WTC11 (cell line): ENCODE measurements at regions not wholly inside any gene's neighbourhood (a gene's known extent, or its start where the extent isn't known, plus 50 kb on each side); places are given as distances from the start of the nearest gene placed in this dataset.

Experiments
- JAZF1 ChIP-seq: fragments of 250-450 bp; sonication (Bioruptor Pico); IDR thresholded peaks from 2 replicates; pipeline ENCODE4 v1.9.0; 2021; ENCODE audit warnings: moderate library complexity, mild to moderate bottlenecking, inconsistent platforms
- NFYB ChIP-seq: sonication (generic); formaldehyde crosslinking; conservative IDR thresholded peaks from 2 replicates; pipeline ENCODE4 v1.8.0; 2022; ENCODE audit warnings: low read depth, missing genetic modification reagents
- SP1 ChIP-seq: sonication (generic); formaldehyde crosslinking; conservative IDR thresholded peaks from 2 replicates; pipeline ENCODE4 v1.8.1; 2022; ENCODE audit warnings: missing genetic modification reagents
- ZNF138 ChIP-seq: sonication (generic); formaldehyde crosslinking; conservative IDR thresholded peaks from 2 replicates; pipeline ENCODE4 v1.8.1; 2022; ENCODE audit warnings: mild to moderate bottlenecking, moderate library complexity, missing genetic modification reagents
- ZNF219 ChIP-seq: sonication (generic); formaldehyde crosslinking; IDR thresholded peaks from 2 replicates; pipeline ENCODE4 v1.8.0; 2023; ENCODE audit warnings: missing genetic modification reagents, mild to moderate bottlenecking, borderline replicate concordance
- ZNF232 ChIP-seq: sonication (generic); formaldehyde crosslinking; IDR thresholded peaks from 2 replicates; pipeline ENCODE4 v1.8.0; 2022; ENCODE audit warnings: mild to moderate bottlenecking, missing genetic modification reagents
- ZNF263 ChIP-seq: sonication (generic); formaldehyde crosslinking; IDR thresholded peaks from 2 replicates; pipeline ENCODE4 v1.8.1; 2022; ENCODE audit warnings: low read depth, mild to moderate bottlenecking, moderate library complexity, missing genetic modification reagents
- ZNF396 ChIP-seq: fragments of 250-450 bp; sonication (Bioruptor Pico); IDR thresholded peaks from 2 replicates; pipeline ENCODE4 v1.8.0; 2021; ENCODE audit warnings: mild to moderate bottlenecking, moderate library complexity, borderline replicate concordance
- TF ChIP-seq, protein P1 (sequence below): sonication (generic); formaldehyde crosslinking; IDR thresholded peaks from 2 replicates; pipeline ENCODE4 v1.8.0; 2023; ENCODE audit warnings: missing genetic modification reagents, mild to moderate bottlenecking, borderline replicate concordance
- TF ChIP-seq, protein P2 (sequence below): sonication (generic); formaldehyde crosslinking; IDR thresholded peaks from 2 replicates; pipeline ENCODE4 v1.8.0; 2022; ENCODE audit warnings: missing genetic modification reagents
- TF ChIP-seq, protein P3 (sequence below): fragments of 250-450 bp; sonication (Bioruptor Pico); IDR thresholded peaks from 2 replicates; pipeline ENCODE4 v1.9.0; 2021; ENCODE audit warnings: mild to moderate bottlenecking
- TF ChIP-seq, protein P4 (sequence below): fragments of 250-450 bp; sonication (Bioruptor Pico); IDR thresholded peaks from 2 replicates; pipeline ENCODE4 v1.9.0; 2021; ENCODE audit warnings: moderate library complexity, mild to moderate bottlenecking, inconsistent platforms, borderline replicate concordance
- TF ChIP-seq, protein P5 (sequence below): fragments of 200-600 bp; IDR thresholded peaks from 2 replicates; pipeline ENCODE4 v1.8.0; 2022; ENCODE audit warnings: antibody characterized with exemption
- TF ChIP-seq, protein P6 (sequence below): sonication (generic); formaldehyde crosslinking; IDR thresholded peaks from 2 replicates; pipeline ENCODE4 v1.8.0; 2022; ENCODE audit warnings: mild to moderate bottlenecking, missing genetic modification reagents

DNA sequence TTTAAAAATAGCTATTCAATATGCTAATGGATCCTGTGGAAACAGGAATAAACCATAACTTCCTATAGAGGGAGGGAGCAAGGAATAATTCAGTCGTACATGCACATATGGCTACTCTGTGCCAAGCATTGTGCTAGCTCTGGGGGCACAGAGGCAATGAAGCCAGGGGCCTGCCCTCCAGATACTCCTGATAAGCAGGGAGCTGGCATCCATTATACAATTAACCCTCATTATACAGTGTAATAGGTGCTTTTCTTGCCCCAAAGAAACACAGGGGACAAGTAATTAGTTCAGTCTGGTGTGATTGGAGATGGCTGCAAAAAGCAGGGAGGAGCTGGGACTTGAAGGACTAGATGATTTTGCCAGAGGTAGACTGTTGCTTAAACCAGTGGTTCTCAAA, 200.4 kb downstream of the SREK1 start (continued):
- TF ChIP-seq, protein P1, sequence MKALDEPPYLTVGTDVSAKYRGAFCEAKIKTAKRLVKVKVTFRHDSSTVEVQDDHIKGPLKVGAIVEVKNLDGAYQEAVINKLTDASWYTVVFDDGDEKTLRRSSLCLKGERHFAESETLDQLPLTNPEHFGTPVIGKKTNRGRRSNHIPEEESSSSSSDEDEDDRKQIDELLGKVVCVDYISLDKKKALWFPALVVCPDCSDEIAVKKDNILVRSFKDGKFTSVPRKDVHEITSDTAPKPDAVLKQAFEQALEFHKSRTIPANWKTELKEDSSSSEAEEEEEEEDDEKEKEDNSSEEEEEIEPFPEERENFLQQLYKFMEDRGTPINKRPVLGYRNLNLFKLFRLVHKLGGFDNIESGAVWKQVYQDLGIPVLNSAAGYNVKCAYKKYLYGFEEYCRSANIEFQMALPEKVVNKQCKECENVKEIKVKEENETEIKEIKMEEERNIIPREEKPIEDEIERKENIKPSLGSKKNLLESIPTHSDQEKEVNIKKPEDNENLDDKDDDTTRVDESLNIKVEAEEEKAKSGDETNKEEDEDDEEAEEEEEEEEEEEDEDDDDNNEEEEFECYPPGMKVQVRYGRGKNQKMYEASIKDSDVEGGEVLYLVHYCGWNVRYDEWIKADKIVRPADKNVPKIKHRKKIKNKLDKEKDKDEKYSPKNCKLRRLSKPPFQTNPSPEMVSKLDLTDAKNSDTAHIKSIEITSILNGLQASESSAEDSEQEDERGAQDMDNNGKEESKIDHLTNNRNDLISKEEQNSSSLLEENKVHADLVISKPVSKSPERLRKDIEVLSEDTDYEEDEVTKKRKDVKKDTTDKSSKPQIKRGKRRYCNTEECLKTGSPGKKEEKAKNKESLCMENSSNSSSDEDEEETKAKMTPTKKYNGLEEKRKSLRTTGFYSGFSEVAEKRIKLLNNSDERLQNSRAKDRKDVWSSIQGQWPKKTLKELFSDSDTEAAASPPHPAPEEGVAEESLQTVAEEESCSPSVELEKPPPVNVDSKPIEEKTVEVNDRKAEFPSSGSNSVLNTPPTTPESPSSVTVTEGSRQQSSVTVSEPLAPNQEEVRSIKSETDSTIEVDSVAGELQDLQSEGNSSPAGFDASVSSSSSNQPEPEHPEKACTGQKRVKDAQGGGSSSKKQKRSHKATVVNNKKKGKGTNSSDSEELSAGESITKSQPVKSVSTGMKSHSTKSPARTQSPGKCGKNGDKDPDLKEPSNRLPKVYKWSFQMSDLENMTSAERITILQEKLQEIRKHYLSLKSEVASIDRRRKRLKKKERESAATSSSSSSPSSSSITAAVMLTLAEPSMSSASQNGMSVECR (CRISPR knock-in tag), result no peak
- TF ChIP-seq ZNF219 (no peak), ZNF396 (no peak), JAZF1 (no peak), NFYB (CRISPR knock-in tag) (no peak), ZNF232 (no peak), SP1 (CRISPR knock-in tag) (no peak), ZNF138 (no peak), ZNF263 (no peak)
- TF ChIP-seq, protein P2, sequence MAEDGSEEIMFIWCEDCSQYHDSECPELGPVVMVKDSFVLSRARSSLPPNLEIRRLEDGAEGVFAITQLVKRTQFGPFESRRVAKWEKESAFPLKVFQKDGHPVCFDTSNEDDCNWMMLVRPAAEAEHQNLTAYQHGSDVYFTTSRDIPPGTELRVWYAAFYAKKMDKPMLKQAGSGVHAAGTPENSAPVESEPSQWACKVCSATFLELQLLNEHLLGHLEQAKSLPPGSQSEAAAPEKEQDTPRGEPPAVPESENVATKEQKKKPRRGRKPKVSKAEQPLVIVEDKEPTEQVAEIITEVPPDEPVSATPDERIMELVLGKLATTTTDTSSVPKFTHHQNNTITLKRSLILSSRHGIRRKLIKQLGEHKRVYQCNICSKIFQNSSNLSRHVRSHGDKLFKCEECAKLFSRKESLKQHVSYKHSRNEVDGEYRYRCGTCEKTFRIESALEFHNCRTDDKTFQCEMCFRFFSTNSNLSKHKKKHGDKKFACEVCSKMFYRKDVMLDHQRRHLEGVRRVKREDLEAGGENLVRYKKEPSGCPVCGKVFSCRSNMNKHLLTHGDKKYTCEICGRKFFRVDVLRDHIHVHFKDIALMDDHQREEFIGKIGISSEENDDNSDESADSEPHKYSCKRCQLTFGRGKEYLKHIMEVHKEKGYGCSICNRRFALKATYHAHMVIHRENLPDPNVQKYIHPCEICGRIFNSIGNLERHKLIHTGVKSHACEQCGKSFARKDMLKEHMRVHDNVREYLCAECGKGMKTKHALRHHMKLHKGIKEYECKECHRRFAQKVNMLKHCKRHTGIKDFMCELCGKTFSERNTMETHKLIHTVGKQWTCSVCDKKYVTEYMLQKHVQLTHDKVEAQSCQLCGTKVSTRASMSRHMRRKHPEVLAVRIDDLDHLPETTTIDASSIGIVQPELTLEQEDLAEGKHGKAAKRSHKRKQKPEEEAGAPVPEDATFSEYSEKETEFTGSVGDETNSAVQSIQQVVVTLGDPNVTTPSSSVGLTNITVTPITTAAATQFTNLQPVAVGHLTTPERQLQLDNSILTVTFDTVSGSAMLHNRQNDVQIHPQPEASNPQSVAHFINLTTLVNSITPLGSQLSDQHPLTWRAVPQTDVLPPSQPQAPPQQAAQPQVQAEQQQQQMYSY, result no peak
- TF ChIP-seq, protein P3, sequence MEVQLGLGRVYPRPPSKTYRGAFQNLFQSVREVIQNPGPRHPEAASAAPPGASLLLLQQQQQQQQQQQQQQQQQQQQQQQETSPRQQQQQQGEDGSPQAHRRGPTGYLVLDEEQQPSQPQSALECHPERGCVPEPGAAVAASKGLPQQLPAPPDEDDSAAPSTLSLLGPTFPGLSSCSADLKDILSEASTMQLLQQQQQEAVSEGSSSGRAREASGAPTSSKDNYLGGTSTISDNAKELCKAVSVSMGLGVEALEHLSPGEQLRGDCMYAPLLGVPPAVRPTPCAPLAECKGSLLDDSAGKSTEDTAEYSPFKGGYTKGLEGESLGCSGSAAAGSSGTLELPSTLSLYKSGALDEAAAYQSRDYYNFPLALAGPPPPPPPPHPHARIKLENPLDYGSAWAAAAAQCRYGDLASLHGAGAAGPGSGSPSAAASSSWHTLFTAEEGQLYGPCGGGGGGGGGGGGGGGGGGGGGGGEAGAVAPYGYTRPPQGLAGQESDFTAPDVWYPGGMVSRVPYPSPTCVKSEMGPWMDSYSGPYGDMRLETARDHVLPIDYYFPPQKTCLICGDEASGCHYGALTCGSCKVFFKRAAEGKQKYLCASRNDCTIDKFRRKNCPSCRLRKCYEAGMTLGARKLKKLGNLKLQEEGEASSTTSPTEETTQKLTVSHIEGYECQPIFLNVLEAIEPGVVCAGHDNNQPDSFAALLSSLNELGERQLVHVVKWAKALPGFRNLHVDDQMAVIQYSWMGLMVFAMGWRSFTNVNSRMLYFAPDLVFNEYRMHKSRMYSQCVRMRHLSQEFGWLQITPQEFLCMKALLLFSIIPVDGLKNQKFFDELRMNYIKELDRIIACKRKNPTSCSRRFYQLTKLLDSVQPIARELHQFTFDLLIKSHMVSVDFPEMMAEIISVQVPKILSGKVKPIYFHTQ, result no peak
- TF ChIP-seq, protein P4, sequence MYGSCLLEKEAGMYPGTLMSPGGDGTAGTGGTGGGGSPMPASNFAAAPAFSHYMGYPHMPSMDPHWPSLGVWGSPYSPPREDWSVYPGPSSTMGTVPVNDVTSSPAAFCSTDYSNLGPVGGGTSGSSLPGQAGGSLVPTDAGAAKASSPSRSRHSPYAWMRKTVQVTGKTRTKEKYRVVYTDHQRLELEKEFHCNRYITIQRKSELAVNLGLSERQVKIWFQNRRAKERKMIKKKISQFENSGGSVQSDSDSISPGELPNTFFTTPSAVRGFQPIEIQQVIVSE, result no peak
- TF ChIP-seq, protein P5, sequence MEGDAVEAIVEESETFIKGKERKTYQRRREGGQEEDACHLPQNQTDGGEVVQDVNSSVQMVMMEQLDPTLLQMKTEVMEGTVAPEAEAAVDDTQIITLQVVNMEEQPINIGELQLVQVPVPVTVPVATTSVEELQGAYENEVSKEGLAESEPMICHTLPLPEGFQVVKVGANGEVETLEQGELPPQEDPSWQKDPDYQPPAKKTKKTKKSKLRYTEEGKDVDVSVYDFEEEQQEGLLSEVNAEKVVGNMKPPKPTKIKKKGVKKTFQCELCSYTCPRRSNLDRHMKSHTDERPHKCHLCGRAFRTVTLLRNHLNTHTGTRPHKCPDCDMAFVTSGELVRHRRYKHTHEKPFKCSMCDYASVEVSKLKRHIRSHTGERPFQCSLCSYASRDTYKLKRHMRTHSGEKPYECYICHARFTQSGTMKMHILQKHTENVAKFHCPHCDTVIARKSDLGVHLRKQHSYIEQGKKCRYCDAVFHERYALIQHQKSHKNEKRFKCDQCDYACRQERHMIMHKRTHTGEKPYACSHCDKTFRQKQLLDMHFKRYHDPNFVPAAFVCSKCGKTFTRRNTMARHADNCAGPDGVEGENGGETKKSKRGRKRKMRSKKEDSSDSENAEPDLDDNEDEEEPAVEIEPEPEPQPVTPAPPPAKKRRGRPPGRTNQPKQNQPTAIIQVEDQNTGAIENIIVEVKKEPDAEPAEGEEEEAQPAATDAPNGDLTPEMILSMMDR, result no peak
- TF ChIP-seq, protein P6, sequence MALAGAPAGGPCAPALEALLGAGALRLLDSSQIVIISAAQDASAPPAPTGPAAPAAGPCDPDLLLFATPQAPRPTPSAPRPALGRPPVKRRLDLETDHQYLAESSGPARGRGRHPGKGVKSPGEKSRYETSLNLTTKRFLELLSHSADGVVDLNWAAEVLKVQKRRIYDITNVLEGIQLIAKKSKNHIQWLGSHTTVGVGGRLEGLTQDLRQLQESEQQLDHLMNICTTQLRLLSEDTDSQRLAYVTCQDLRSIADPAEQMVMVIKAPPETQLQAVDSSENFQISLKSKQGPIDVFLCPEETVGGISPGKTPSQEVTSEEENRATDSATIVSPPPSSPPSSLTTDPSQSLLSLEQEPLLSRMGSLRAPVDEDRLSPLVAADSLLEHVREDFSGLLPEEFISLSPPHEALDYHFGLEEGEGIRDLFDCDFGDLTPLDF (CRISPR knock-in tag), result no peak
